Aorta (tissue), 5 donors: ENCODE measurements at regions not wholly inside any gene's neighbourhood (a gene's known extent, or its start where the extent isn't known, plus 50 kb on each side); places are given as distances from the start of the nearest gene placed in this dataset.

Experiments used
- ATAC-seq: fragments of 200-7000 bp; cut with Tn5 transposase; one replicate; pipeline ENCODE4 v1.9.1; 2022; ENCODE audit warnings: moderate library complexity; ENCODE audit not compliant: low FRiP score
- DNase-seq, 2 donors: peaks; one replicate each; pipeline ENCODE4 v3.0.0-alpha.2; 2020
- H3K27ac ChIP-seq, 2 donors: one replicate each; pipeline ENCODE4 v1.5.1; 2013; ENCODE audit warnings: low read length in 2 of 2, mild to moderate bottlenecking in 2 of 2, moderate library complexity in 2 of 2, control low read depth in 1 of 2, inconsistent platforms in 1 of 2, low read depth in 1 of 2
- H3K27me3 ChIP-seq, 2 donors: one replicate each; pipeline ENCODE4 v1.6.1; 2013; ENCODE audit warnings: control low read depth in 1 of 2, low read length in 1 of 2, mild to moderate bottlenecking in 1 of 2, moderate library complexity in 1 of 2; ENCODE audit not compliant: insufficient read depth in 2 of 2, control insufficient read depth in 1 of 2
- H3K36me3 ChIP-seq, 2 donors: one replicate each; pipeline ENCODE4 v1.6.1; 2013; ENCODE audit warnings: control low read depth in 1 of 2, low read length in 1 of 2, mild to moderate bottlenecking in 1 of 2; ENCODE audit not compliant: insufficient read depth in 2 of 2, control insufficient read depth in 1 of 2
- H3K4me1 ChIP-seq, 2 donors: one replicate each; pipeline ENCODE4 v1.6.1; 2013; ENCODE audit warnings: low read length in 2 of 2, control low read depth in 1 of 2, mild to moderate bottlenecking in 1 of 2, moderate library complexity in 1 of 2; ENCODE audit not compliant: insufficient read depth in 2 of 2, control insufficient read depth in 1 of 2
- H3K4me3 ChIP-seq, 2 donors: one replicate each; pipeline ENCODE4 v1.5.1; 2013; ENCODE audit warnings: low read length in 2 of 2, control low read depth in 1 of 2, mild to moderate bottlenecking in 1 of 2
- H3K9me3 ChIP-seq: one replicate; pipeline ENCODE4 v1.6.1; 2013; ENCODE audit warnings: mild to moderate bottlenecking, low read length; ENCODE audit not compliant: control insufficient read depth
- WGBS, 2 donors: extraction: QIAGEN DNeasy Blood & Tissue Kit; methylation state at CpG; one replicate each; pipeline ENCODE4 v1.1.7; 2013; 5-methylcytosine and 5-hydroxymethylcytosine counted together
- intact Hi-C, 2 donors: fragments of 100-400 bp; cut with DNase I; formaldehyde crosslinking; loops; one replicate each; pipeline versions ENCODE4 v1.14.2 to v1.15.0; 2022
- donor health status: healthy with polysubstance abuse.
- donor health status: Bipolar disorder and iron deficiency.
- donor health status: DM: no; HTN: no; CAD: no.
- donor health status: DM: no; HTN: no; CAD: no.
- donor health status: DM: yes; HTN: yes; CAD: no.

DNA sequence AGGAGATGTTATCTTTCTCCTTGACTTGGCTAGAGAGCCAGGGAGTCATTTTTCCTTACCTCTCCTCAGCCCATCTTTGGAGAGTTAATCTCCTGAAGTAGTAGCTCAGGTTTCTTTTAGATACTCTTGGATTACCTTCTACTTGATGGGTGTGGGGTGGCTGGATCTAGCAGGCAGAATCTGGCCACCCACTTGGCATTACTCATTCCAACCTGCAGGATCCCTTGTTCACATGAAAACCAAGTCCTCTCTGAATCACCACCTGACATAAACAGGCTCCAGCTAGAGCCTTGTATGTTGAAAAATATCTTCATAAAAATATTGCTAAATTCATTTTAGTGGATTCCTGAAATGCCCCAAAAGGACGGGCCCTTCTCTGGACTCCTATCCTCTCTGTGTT, 250.6 kb upstream of the PLET1 start:
- DNase-seq: no peak
- Histone ChIP-seq H3K27ac (no peak overlapping the region), H3K36me3 (no peaks in the 10 kb centered on the region), H3K9me3 (no peaks in the 10 kb centered on the region), H3K4me1 (no peaks in the 10 kb centered on the region), H3K4me3 (no peak overlapping the region), H3K27me3 (no peaks in the 10 kb centered on the region)
- intact Hi-C loops: no loop called here
- ATAC-seq: no peak
- WGBS, 2 donors: 59 to 70% methylated on average over 1 of the region's 1 CpG

DNA sequence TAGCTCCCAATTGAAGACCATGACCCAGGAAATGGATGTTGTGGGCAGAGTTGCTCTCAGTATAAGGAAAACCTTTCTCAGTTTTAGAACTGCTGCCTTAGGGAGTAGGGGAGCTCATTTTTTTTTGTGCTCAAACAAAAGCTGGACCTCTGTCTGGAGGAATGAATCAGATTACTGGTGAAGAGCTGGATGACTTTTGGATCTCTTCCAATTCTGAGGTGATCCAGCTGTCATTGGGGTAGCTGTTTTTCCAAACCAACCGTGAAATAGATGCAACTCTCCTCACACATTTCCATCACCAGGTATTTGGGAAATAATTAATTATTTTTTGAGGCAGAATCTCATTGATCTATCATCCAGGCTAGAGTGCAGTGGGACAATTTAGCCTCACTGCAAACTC, 251.3 kb upstream of the PLET1 start:
- Histone ChIP-seq H3K27ac (no peak overlapping the region), H3K27me3 (no peaks in the 10 kb centered on the region), H3K4me1 (no peaks in the 10 kb centered on the region), H3K4me3 (no peak overlapping the region), H3K9me3 (no peaks in the 10 kb centered on the region), H3K36me3 (no peaks in the 10 kb centered on the region)
- ATAC-seq (no peak), DNase-seq (no peak)
- intact Hi-C loops: no loop called here
- 81 to 86% methylated on average over 1 of the region's 1 CpG for WGBS, 2 donors

DNA sequence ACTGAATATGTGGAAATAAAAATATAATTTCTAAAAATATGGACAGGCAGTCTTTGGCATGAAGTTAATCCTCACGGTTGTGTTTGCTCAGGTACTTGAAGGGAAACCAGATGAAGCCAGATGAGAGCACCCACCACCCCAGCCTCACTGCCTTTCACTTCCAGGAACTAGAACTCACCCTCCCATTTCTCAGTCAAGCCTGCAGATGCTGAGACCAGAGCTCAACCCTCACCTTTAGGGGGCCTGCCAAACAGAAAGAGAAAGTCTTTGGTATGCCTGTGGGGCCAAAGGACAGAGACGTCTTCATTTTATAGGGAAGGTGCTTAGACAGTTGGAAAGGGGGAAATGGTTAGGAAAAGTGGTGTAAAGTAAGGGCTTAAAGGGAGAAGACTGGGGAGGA, 252.8 kb upstream of the PLET1 start:
- DNase-seq (no peak), ATAC-seq (no peak)
- intact Hi-C loops: no loop called here
- 77 to 84% methylated on average over 2 of the region's 2 CpGs for WGBS, 2 donors
- H3K4me1 ChIP-seq: no peaks in the 10 kb centered on the region
- H3K9me3 ChIP-seq: no peaks in the 10 kb centered on the region
- H3K4me3 ChIP-seq: no peak overlapping the region
- H3K27me3 ChIP-seq: no peaks in the 10 kb centered on the region
- no peaks in the 10 kb centered on the region for H3K36me3 ChIP-seq
- no peak overlapping the region for H3K27ac ChIP-seq

DNA sequence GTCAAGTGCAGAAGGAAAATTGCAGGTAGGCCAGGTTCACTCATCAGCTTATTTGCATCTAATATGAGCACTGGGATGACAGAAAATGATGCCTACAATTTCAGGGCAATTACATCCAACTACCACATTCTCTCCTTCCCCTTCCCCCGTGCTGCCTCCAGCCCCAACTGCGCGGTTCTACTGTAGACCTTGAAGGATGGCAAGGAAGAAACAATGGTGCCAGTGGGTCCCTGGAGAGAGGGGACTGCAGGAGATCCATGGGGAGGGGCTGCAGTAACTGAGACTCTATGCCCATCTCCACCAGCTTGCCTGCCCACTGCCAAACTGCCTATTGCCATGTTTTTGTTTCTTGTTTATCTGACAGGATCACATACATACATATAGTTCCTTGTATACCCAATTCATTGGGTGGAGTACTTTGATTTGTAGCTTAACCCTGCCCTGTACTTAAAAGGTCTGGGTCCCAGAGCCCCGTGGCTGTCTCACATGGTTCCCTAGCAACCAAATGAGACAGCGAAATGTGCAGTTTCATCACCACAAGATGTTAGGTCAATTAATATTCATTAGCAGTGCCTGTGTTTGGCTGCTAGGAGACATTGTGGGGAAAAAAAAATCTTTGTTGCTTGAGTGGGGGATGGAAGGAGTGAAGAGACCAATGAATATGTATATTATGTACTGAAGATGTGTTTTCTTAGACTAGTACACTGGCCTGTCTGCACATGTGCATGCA, 253.5 kb upstream of the PLET1 start:
- Histone ChIP-seq H3K27me3 (no peaks in the 10 kb centered on the region), H3K4me1 (no peaks in the 10 kb centered on the region), H3K9me3 (no peaks in the 10 kb centered on the region), H3K36me3 (no peaks in the 10 kb centered on the region), H3K4me3 (no peak overlapping the region), H3K27ac (no peak overlapping the region)
- intact Hi-C loops: no loop called here
- DNase-seq: no peak
- no peak for ATAC-seq
- 72 to 75% methylated on average over 5 of the region's 5 CpGs for WGBS, 2 donors

DNA sequence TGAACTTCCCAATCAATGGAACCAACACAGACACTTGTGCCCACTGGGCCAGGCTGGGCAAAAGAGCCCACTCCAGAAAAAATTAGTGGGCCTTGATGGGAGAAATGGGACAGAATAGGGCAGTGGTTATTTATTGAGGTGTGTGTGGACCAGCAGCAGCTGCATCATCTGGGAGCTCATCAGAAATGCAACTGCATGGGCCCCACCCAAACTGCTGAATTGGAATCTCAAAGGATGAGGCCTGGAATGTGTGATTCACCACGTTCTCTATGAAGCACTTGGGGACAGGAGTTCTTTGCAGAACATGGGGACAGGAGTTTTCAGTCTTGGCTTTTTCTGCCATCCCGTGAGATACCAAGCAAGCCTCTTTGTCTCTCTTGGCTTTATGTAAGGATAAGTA, 255.6 kb upstream of the PLET1 start:
- ATAC-seq (no peak), DNase-seq (no peak)
- no peaks in the 10 kb centered on the region for H3K4me1 ChIP-seq
- H3K27me3 ChIP-seq: no peaks in the 10 kb centered on the region
- H3K27ac ChIP-seq: no peak overlapping the region
- no peak overlapping the region for H3K4me3 ChIP-seq
- no peaks in the 10 kb centered on the region for H3K36me3 ChIP-seq
- 96 to 98% methylated on average over 2 of the region's 2 CpGs for WGBS, 2 donors
- intact Hi-C loops: no loop called here
- H3K9me3 ChIP-seq: no peaks in the 10 kb centered on the region

DNA sequence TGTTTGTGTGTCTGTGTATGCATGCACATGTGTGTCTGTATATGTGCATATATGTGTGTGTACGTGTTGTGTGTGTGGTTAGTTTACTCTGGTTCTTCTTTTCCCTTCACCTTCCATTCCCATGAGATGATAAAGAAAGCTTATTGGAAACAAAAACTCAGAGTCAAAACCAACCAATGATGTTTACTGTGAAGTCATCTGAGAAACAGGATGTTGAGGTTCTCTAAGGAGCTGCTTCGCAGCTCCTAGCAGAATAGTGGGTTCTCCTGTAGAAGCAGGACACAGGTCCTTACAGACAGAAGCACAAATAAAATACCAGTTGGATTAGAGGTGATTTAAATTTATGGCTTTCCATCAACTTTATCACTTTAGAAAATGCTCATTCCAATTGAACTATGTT, 256.1 kb upstream of the PLET1 start:
- intact Hi-C loops: no loop called here
- no peaks in the 10 kb centered on the region for H3K4me1 ChIP-seq
- ATAC-seq (no peak), DNase-seq (no peak)
- no peak overlapping the region for H3K27ac ChIP-seq
- H3K27me3 ChIP-seq: no peaks in the 10 kb centered on the region
- 92 to 97% methylated on average over 2 of the region's 2 CpGs for WGBS, 2 donors
- H3K9me3 ChIP-seq: no peaks in the 10 kb centered on the region
- no peaks in the 10 kb centered on the region for H3K36me3 ChIP-seq
- H3K4me3 ChIP-seq: no peak overlapping the region

DNA sequence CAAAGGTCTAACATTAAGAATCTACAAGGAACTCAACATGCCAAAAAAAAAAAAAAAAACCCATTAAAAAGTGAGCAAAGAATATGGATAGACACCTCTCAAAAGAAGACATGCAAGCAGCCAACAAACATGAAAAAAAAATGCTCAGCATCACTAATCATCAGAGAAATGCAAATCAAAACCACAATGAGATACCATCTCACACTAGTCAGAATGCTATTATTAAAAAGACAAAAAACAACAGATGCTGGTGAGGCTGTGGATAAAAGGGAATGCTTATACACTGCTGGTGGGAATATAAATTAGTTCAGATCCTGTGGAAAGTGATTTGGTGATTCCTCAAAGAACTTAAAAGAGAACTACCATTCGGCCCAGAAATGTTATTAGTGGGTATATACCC, 257.7 kb upstream of the PLET1 start:
- Histone ChIP-seq H3K36me3 (no peaks in the 10 kb centered on the region), H3K9me3 (no peaks in the 10 kb centered on the region), H3K4me3 (no peak overlapping the region), H3K4me1 (no peaks in the 10 kb centered on the region), H3K27me3 (no peaks in the 10 kb centered on the region), H3K27ac (no peak overlapping the region)
- DNase-seq: no peak
- 85 to 90% methylated on average over 1 of the region's 1 CpG for WGBS, 2 donors
- intact Hi-C loops: no loop called here
- ATAC-seq: no peak

DNA sequence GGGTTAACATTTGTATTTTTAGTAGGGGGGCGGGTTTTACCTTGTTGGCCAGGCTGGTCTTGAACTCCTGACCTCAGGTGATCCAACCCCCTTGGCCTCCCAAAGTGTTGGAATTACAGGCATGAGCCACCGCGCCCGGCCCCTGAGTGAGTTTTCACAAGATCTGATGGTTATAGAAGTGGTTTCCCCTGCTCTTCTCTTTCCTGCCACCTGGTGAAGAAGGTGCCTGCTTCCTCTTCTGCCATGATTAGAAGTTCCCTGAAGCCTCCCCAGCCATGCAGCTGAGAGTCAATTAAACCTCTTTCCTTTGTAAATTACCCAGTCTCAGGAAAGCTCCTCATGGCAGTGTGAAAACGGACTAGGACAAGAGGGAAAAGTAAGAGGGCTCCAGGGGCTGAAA, 259.1 kb upstream of the PLET1 start:
- 87 to 88% methylated on average over 5 of the region's 5 CpGs for WGBS, 2 donors
- H3K9me3 ChIP-seq: no peaks in the 10 kb centered on the region
- no peak overlapping the region for H3K27ac ChIP-seq
- no peaks in the 10 kb centered on the region for H3K27me3 ChIP-seq
- ATAC-seq: no peak
- no peak overlapping the region for H3K4me3 ChIP-seq
- intact Hi-C loops: loop anchor here in 1 of 2 donors (10.0 kb wide), 1 partner anchor 295 kb away; the partner anchor contains the start of gene PTS
- H3K4me1 ChIP-seq: no peaks in the 10 kb centered on the region
- DNase-seq: no peak
- H3K36me3 ChIP-seq: no peaks in the 10 kb centered on the region

DNA sequence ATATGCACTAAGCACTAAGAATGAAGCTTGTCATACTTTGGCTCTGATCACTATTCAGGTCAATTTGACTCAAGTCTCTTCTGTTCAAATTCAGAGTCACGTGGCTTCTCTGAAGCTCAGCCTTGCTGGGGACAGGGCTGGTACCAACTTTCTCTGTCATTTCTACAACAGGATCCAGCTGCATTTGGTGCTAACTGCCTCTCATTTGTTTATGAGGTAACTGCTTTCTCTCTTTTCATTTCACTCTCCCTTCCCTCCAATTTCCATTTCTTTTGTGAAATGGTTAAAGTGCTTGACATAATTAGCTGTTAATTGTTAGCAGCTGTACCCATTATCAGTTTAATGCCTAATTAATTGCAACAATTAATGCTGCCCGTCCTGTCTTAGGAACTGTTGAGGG, 259.7 kb upstream of the PLET1 start:
- no peak for ATAC-seq
- Histone ChIP-seq H3K9me3 (no peaks in the 10 kb centered on the region), H3K36me3 (no peaks in the 10 kb centered on the region), H3K27ac (no peak overlapping the region), H3K27me3 (no peaks in the 10 kb centered on the region), H3K4me3 (no peak overlapping the region), H3K4me1 (no peaks in the 10 kb centered on the region)
- DNase-seq: no peak
- WGBS, 2 donors: 88 to 89% methylated on average over 2 of the region's 2 CpGs
- intact Hi-C loops: loop anchor here in 1 of 2 donors (10.0 kb wide), 1 partner anchor 296 kb away; the partner anchor contains the start of gene PTS
